ENCODE measurements at regions not wholly inside any gene's neighbourhood (a gene's known extent, or its start where the extent isn't known, plus 50 kb on each side); places are given as distances from the start of the nearest gene placed in this dataset.

- Histone ChIP-seq H3K4me3 (ENCODE audit: low read length) (no peak overlapping the region), H3K27ac (ENCODE audit: low read length) (no peak overlapping the region), H3K4me1 (ENCODE audit: low read length) (no peaks in the 10 kb centered on the region), H3K27me3 (replicated peaks; ENCODE audit: insufficient read depth, low read length) (no peaks in the 10 kb centered on the region), H3F3A (ENCODE audit: insufficient read depth, low read length) (no peaks in the 10 kb centered on the region), H2AFZ (ENCODE audit: low read length) (no peak overlapping the region), H3K79me2 (ENCODE audit: low read length) (no peaks in the 10 kb centered on the region), H3K9ac (ENCODE audit: low read length) (no peak overlapping the region), H3K36me3 (replicated peaks; ENCODE audit: insufficient read depth, low read length) (no peaks in the 10 kb centered on the region), H3K9me3 (replicated peaks; ENCODE audit: insufficient read depth, low read length) (no peaks in the 10 kb centered on the region), H4K20me1 (ENCODE audit: insufficient read depth, low read length) (no peaks in the 10 kb centered on the region), H3K4me2 (ENCODE audit: low read depth, low read length) (no peak overlapping the region), H3K9me2 (replicated peaks; ENCODE audit: insufficient read depth, low read length) (no peaks in the 10 kb centered on the region)
- no peak for DNase-seq
- TF ChIP-seq EZH2 (optimal IDR thresholded peaks at IDR 0.05; ENCODE audit: low read depth, low read length) (no peak), CTCF (IDR thresholded peaks at IDR 0.05; ENCODE audit: low read length) (no peak), EZH2phosphoT487 (IDR thresholded peaks at IDR 0.05; ENCODE audit: low read length) (no peak)
These were observed 309.0 kb upstream of the CHD6 start for GRCh38 chr20:41927189-41927588.

GRCh38 chr20:41925476-41925875, 307.3 kb upstream of the CHD6 start:
- TF ChIP-seq EZH2phosphoT487 (IDR thresholded peaks at IDR 0.05; ENCODE audit: low read length) = no peak
- no peak for TF ChIP-seq EZH2 (optimal IDR thresholded peaks at IDR 0.05; ENCODE audit: low read depth, low read length)
- TF ChIP-seq CTCF (IDR thresholded peaks at IDR 0.05; ENCODE audit: low read length) = no peak
- H3K27me3 ChIP-seq (replicated peaks; ENCODE audit: insufficient read depth, low read length) = no peaks in the 10 kb centered on the region
- H3K79me2 ChIP-seq (ENCODE audit: low read length) = no peaks in the 10 kb centered on the region
- no peak overlapping the region for H3K4me3 ChIP-seq (ENCODE audit: low read length)
- DNase-seq = no peak
- H3K9me3 ChIP-seq (replicated peaks; ENCODE audit: insufficient read depth, low read length) = no peaks in the 10 kb centered on the region
- H3K27ac ChIP-seq (ENCODE audit: low read length) = no peak overlapping the region
- H3F3A ChIP-seq (ENCODE audit: insufficient read depth, low read length) = no peaks in the 10 kb centered on the region
- H2AFZ ChIP-seq (ENCODE audit: low read length) = no peak overlapping the region
- H3K36me3 ChIP-seq (replicated peaks; ENCODE audit: insufficient read depth, low read length) = no peaks in the 10 kb centered on the region
- H3K9ac ChIP-seq (ENCODE audit: low read length) = no peak overlapping the region
- no peaks in the 10 kb centered on the region for H4K20me1 ChIP-seq (ENCODE audit: insufficient read depth, low read length)
- H3K4me2 ChIP-seq (ENCODE audit: low read depth, low read length) = no peak overlapping the region
- no peaks in the 10 kb centered on the region for H3K9me2 ChIP-seq (replicated peaks; ENCODE audit: insufficient read depth, low read length)
- no peaks in the 10 kb centered on the region for H3K4me1 ChIP-seq (ENCODE audit: low read length)

GRCh38 chr20:41923624-41924023, 305.4 kb upstream of the CHD6 start:
- TF ChIP-seq CTCF (IDR thresholded peaks at IDR 0.05; ENCODE audit: low read length) = no peak
- TF ChIP-seq EZH2 (optimal IDR thresholded peaks at IDR 0.05; ENCODE audit: low read depth, low read length) = no peak
- TF ChIP-seq EZH2phosphoT487 (IDR thresholded peaks at IDR 0.05; ENCODE audit: low read length) = no peak
- Histone ChIP-seq H3K27me3 (replicated peaks; ENCODE audit: insufficient read depth, low read length) (no peaks in the 10 kb centered on the region), H3K4me3 (ENCODE audit: low read length) (no peak overlapping the region)

More at GRCh38 chr20:41923624-41924023, 305.4 kb upstream of the CHD6 start:
- Histone ChIP-seq H2AFZ (ENCODE audit: low read length) (no peak overlapping the region), H3K79me2 (ENCODE audit: low read length) (no peaks in the 10 kb centered on the region), H3K9ac (ENCODE audit: low read length) (no peak overlapping the region), H3K4me1 (ENCODE audit: low read length) (no peaks in the 10 kb centered on the region), H3K4me2 (ENCODE audit: low read depth, low read length) (no peak overlapping the region), H3K27ac (ENCODE audit: low read length) (no peak overlapping the region), H3K36me3 (replicated peaks; ENCODE audit: insufficient read depth, low read length) (no peaks in the 10 kb centered on the region), H3K9me2 (replicated peaks; ENCODE audit: insufficient read depth, low read length) (no peaks in the 10 kb centered on the region), H4K20me1 (ENCODE audit: insufficient read depth, low read length) (no peaks in the 10 kb centered on the region), H3K9me3 (replicated peaks; ENCODE audit: insufficient read depth, low read length) (no peaks in the 10 kb centered on the region), H3F3A (ENCODE audit: insufficient read depth, low read length) (no peaks in the 10 kb centered on the region)
- DNase-seq = no peak
